Ammon's horn (tissue), 1 donor: ENCODE measurements at regions not wholly inside any gene's neighbourhood (a gene's known extent, or its start where the extent isn't known, plus 50 kb on each side); places are given as distances from the start of the nearest gene placed in this dataset.
"Not testable (repeated sequence)": the region's sequence is repeated elsewhere in the genome, so short reads cannot be mapped to it uniquely, and the experiment has no call there.

Experiments used
- DNase-seq: peaks from one replicate; pipeline ENCODE4 v3.0.0-alpha.2; 2016; ENCODE audit warnings: low spot score

GRCh38 chr5:159786201-159786600 is 130.1 kb upstream of the ADRA1B start:
- DNase-seq = no peak

GRCh38 chr5:159786901-159787691 is 129.2 kb upstream of the ADRA1B start:
- no peak for DNase-seq

GRCh38 chr5:159787837-159788236 is 128.4 kb upstream of the ADRA1B start:
- no peak for DNase-seq

GRCh38 chr5:159788835-159789331 is 127.4 kb upstream of the ADRA1B start:
- no peak for DNase-seq

GRCh38 chr5:159792180-159792579 is 124.1 kb upstream of the ADRA1B start:
- DNase-seq = no peak

GRCh38 chr5:159797261-159797970 is 118.9 kb upstream of the ADRA1B start:
- DNase-seq = no peak

- DNase-seq = no peak
Observed at GRCh38 chr5:159799701-159800100, 116.6 kb upstream of the ADRA1B start.

- DNase-seq = no peak
Observed at GRCh38 chr5:159800131-159800840, 116.0 kb upstream of the ADRA1B start.

GRCh38 chr5:159801303-159801702 is 115.0 kb upstream of the ADRA1B start:
- DNase-seq = no peak

GRCh38 chr5:159802661-159803060 is 113.6 kb upstream of the ADRA1B start:
- no peak for DNase-seq

- no peak for DNase-seq
Observed at GRCh38 chr5:159804121-159804520, 112.2 kb upstream of the ADRA1B start.

- peak; percentile 75 for DNase-seq
Observed at GRCh38 chr5:159805021-159805420, 111.3 kb upstream of the ADRA1B start.

GRCh38 chr5:159807135-159807534 is 109.1 kb upstream of the ADRA1B start:
- not testable (repeated sequence) for DNase-seq

- no peak for DNase-seq
Observed at GRCh38 chr5:159807586-159807985, 108.7 kb upstream of the ADRA1B start.

GRCh38 chr5:159811712-159812111 is 104.6 kb upstream of the ADRA1B start:
- no peak for DNase-seq

GRCh38 chr5:159812759-159813158 is 103.5 kb upstream of the ADRA1B start:
- not testable (repeated sequence) for DNase-seq

- no peak for DNase-seq
Observed at GRCh38 chr5:159814222-159814621, 102.1 kb upstream of the ADRA1B start.

GRCh38 chr5:159814805-159815585 is 101.3 kb upstream of the ADRA1B start:
- DNase-seq = no peak

GRCh38 chr5:159817262-159818029 is 98.8 kb upstream of the ADRA1B start:
- DNase-seq = no peak

GRCh38 chr5:159819591-159820411 is 96.5 kb upstream of the ADRA1B start:
- DNase-seq = peak; percentile 22
